ENCODE measurements at regions not wholly inside any gene's neighbourhood (a gene's known extent, or its start where the extent isn't known, plus 50 kb on each side); places are given as distances from the start of the nearest gene placed in this dataset.
"Not testable (repeated sequence)": the region's sequence is repeated elsewhere in the genome, so short reads cannot be mapped to it uniquely, and the experiment has no call there.

GRCh38 chr13:78121001-78121400 lies 202.4 kb upstream of the EDNRB start:
- no peak overlapping the region for H3K27ac ChIP-seq (ENCODE audit: low read depth, low read length, poor library complexity, severe bottlenecking)
- no peak overlapping the region for H3K4me3 ChIP-seq (ENCODE audit: low read depth, low read length, poor library complexity, severe bottlenecking)
- no peaks in the 10 kb centered on the region for H3K9me3 ChIP-seq (ENCODE audit: low read depth, low read length, poor library complexity, severe bottlenecking)
- no TSS peak for BruUV-seq (replicated peaks)
- H3K27me3 ChIP-seq (replicated peaks; ENCODE audit: insufficient read depth, low read depth, low read length, poor library complexity), result no peaks in the 10 kb centered on the region
- no peaks in the 10 kb centered on the region for H3K36me3 ChIP-seq (ENCODE audit: insufficient read depth, low read length, poor library complexity, severe bottlenecking)
- no peak for TF ChIP-seq EZH2 (IDR thresholded peaks at IDR 0.05; ENCODE audit: borderline replicate concordance, low read depth, low read length, poor library complexity, severe bottlenecking)
- no peak for TF ChIP-seq CTCF (conservative IDR thresholded peaks at IDR 0.05; ENCODE audit: low read depth, low read length)
- no peak for DNase-seq (ENCODE audit: low spot score)
- POLR2A ChIA-PET (ENCODE audit: low non-redundant PET), result no interaction called here
- CTCF ChIA-PET, result interaction anchor here (0.6 to 1.5 kb wide), 7 partner anchors 8 to 336 kb away, joined by 3 to 8 read pairs (median 4); no protein-coding TSS in a partner anchor
- H3K4me1 ChIP-seq (ENCODE audit: insufficient read depth, low read length, poor library complexity, severe bottlenecking), result no peaks in the 10 kb centered on the region
- intact Hi-C loops (cut with micrococcal nuclease; ENCODE audit: unreplicated experiment), result loop anchor here (1.0 to 10.0 kb wide), 3 partner anchors 342 to 526 kb away; no protein-coding TSS in a partner anchor

- intact Hi-C loops (cut with micrococcal nuclease; ENCODE audit: unreplicated experiment), result loop anchor here (2.0 to 10.0 kb wide), 2 partner anchors 427 to 525 kb away; no protein-coding TSS in a partner anchor
- H3K36me3 ChIP-seq (ENCODE audit: insufficient read depth, low read length, poor library complexity, severe bottlenecking); H3K4me1 ChIP-seq (ENCODE audit: insufficient read depth, low read length, poor library complexity, severe bottlenecking); POLR2A ChIA-PET (ENCODE audit: low non-redundant PET); H3K27me3 ChIP-seq (replicated peaks; ENCODE audit: insufficient read depth, low read depth, low read length, poor library complexity); CTCF ChIA-PET; BruUV-seq (replicated peaks); H3K9me3 ChIP-seq (ENCODE audit: low read depth, low read length, poor library complexity, severe bottlenecking); H3K27ac ChIP-seq (ENCODE audit: low read depth, low read length, poor library complexity, severe bottlenecking); DNase-seq (ENCODE audit: low spot score); H3K4me3 ChIP-seq (ENCODE audit: low read depth, low read length, poor library complexity, severe bottlenecking): not testable (repeated sequence)
These were observed 201.5 kb upstream of the EDNRB start for GRCh38 chr13:78120144-78120543.

GRCh38 chr13:78117070-78117469 lies 198.4 kb upstream of the EDNRB start:
- H3K9me3 ChIP-seq (ENCODE audit: low read depth, low read length, poor library complexity, severe bottlenecking); CTCF ChIA-PET; BruUV-seq (replicated peaks); H3K27ac ChIP-seq (ENCODE audit: low read depth, low read length, poor library complexity, severe bottlenecking); H3K36me3 ChIP-seq (ENCODE audit: insufficient read depth, low read length, poor library complexity, severe bottlenecking); H3K4me3 ChIP-seq (ENCODE audit: low read depth, low read length, poor library complexity, severe bottlenecking); intact Hi-C loops (cut with micrococcal nuclease; ENCODE audit: unreplicated experiment); POLR2A ChIA-PET (ENCODE audit: low non-redundant PET); H3K4me1 ChIP-seq (ENCODE audit: insufficient read depth, low read length, poor library complexity, severe bottlenecking); DNase-seq (ENCODE audit: low spot score); H3K27me3 ChIP-seq (replicated peaks; ENCODE audit: insufficient read depth, low read depth, low read length, poor library complexity): not testable (repeated sequence)

- CTCF ChIA-PET, result no interaction called here
- Histone ChIP-seq H3K27me3 (replicated peaks; ENCODE audit: insufficient read depth, low read depth, low read length, poor library complexity) (no peaks in the 10 kb centered on the region), H3K36me3 (ENCODE audit: insufficient read depth, low read length, poor library complexity, severe bottlenecking) (no peaks in the 10 kb centered on the region), H3K9me3 (ENCODE audit: low read depth, low read length, poor library complexity, severe bottlenecking) (no peaks in the 10 kb centered on the region), H3K4me1 (ENCODE audit: insufficient read depth, low read length, poor library complexity, severe bottlenecking) (no peaks in the 10 kb centered on the region), H3K4me3 (ENCODE audit: low read depth, low read length, poor library complexity, severe bottlenecking) (no peak overlapping the region), H3K27ac (ENCODE audit: low read depth, low read length, poor library complexity, severe bottlenecking) (no peak overlapping the region)
- POLR2A ChIA-PET (ENCODE audit: low non-redundant PET), result no interaction called here
- BruUV-seq (replicated peaks), result no TSS peak
- TF ChIP-seq EZH2 (IDR thresholded peaks at IDR 0.05; ENCODE audit: borderline replicate concordance, low read depth, low read length, poor library complexity, severe bottlenecking) (no peak), CTCF (conservative IDR thresholded peaks at IDR 0.05; ENCODE audit: low read depth, low read length) (no peak)
- intact Hi-C loops (cut with micrococcal nuclease; ENCODE audit: unreplicated experiment), result no loop called here
- no peak for DNase-seq (ENCODE audit: low spot score)
These were observed 187.0 kb upstream of the EDNRB start for GRCh38 chr13:78105656-78106055.
